GM19452 (cell line): ENCODE measurements at regions not wholly inside any gene's neighbourhood (a gene's known extent, or its start where the extent isn't known, plus 50 kb on each side); places are given as distances from the start of the nearest gene placed in this dataset.
A peak's percentile ranks its signal among the peaks of the same experiment; 100 is the strongest.
"Not testable (repeated sequence)": the region's sequence is repeated elsewhere in the genome, so short reads cannot be mapped to it uniquely, and the experiment has no call there.

Experiments
- ATAC-seq: cut with Tn5 transposase; IDR thresholded peaks from one replicate; pipeline ENCODE4 v1.9.1; 2021; ENCODE audit not compliant: unreplicated experiment

DNA sequence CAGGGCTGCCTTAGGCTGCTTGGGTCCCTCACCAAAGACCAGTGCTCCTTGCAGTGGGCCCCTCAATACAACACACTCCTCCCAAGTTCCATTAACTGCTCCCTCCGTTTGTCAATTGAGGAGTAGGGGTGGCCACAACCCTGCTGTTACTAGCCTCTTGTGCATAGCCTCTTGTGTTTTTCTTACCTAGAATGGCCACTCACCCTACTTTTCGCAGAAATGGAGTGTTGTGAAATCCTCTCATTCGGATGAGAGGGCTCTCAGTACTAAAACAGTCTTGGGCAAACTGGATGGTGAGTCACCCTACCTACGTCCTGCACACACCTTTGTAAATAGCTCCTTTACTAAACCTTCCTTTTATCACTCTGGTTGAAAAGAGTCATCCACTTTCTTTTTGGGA is 253.9 kb downstream of the OSR1 start:
- no peak for ATAC-seq

DNA sequence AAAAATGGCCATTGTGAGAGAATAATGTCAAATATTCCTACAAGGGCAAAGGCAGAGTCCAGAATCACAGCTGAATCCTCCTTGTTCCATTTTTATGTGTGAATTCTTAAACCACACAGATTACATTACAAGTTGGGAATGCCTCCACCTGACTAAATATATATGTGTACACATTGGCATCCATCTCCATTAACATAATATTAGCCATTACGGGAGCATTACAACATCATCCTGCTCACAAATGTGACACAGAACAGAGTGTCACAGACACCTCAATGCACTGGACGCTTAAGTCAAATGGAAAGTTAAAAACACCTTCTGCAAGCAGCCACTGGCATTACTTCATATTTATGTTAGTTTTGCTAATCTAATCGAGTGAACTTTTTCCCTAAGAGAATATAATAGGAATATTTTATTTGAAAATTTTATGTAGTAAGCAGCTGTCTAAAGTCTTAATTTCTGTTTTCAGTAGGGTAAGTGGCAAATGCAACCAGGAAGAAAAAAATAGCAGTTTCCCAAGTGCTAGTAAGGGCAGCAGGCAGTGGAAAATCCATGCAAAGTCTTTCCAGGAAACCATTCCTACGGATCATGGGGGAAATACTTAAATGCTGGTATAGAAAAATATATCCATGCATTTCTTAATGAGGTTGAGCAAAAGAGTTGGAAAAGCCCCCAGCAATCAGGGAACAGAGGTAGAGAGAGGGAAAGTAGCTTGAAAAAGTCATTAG is 255.6 kb downstream of the OSR1 start:
- no peak for ATAC-seq

DNA sequence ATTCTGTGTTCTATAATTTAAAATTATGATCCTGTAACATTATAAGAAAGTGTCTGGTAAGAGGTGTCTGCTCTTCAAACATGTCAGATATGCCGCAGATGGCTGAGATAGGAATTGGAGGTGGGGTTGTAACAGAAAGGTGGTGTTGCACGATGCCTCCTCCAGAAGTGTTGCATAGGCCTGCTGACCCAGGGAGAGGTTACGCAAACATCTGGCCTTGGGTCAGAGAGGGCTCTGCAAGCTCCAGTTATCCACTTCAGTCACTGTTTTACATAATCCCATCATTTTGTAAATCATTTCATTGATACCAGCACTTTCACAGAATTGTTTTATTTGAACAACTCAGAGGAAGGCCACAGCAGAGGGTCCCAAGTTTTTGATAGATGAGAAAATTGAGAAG is 256.5 kb downstream of the OSR1 start:
- ATAC-seq = no peak

DNA sequence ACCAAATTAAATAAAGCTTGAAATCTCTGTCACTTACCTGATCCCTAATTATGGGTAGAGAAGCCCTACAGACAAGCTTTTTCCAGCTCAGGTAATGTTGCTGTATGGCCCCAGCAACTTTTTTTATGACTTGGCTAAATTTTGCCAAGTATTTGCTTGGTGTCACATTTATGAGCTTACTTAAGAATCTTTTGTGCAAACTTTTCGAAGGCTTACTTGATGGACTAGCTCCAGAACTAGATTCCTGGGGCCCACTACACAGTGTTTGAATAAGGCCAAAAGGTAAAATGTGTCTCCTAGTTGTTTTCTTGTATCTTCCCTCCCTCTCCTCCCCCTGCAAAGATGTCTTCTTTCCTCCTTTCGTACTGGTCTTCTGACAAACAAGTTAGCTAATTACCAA is 257.9 kb downstream of the OSR1 start:
- ATAC-seq = no peak

DNA sequence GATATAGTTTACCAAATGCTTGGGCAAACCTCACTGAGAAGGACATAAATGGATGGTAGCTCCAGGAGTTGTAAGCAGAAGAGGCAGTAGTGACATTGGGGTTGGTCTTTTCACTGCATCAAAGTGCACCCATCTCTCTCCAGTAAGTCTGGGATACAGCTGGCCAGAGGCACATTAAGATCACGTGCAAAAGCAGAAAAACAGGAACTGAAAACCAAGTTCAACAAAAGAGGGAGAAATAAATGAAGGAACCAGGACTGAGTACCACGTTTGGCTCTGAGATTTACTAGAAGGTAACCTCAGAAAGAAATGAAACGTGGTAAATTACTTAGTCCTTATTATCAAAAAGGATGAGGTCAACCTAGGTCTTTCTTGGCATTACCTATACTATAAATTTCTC is 259.2 kb downstream of the OSR1 start:
- ATAC-seq = no peak

DNA sequence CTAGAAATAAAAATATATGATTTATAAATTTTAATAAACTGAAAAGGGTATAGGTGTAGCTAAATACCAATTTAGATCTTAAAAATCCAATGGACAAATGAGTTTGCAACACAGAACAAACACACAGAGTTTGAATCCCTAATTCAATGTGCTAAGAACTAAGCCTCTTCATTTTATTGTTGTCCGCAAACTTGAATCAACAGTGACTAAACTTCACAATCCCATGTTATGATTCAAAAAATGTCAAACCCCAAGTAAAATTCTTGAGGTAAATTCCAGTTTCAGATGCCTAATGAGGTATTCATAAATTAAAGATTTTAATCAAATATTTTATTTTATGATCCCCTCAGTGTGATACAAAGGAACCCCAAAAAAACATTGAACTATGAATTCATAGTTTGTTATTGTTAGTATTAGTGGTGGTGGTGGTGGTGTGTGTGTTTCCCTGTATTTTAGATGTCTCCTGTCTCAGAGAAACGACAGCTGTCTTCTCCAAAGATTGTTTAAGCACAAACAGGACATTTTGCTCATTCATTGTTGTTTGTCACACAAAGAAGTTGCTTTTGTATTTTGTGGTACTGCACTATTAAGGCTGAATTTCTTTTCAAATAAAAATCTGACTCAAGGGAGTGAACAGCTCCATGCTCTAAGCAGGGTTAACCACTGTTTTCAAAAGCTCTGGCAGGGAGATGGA is 259.8 kb downstream of the OSR1 start:
- ATAC-seq = no peak

DNA sequence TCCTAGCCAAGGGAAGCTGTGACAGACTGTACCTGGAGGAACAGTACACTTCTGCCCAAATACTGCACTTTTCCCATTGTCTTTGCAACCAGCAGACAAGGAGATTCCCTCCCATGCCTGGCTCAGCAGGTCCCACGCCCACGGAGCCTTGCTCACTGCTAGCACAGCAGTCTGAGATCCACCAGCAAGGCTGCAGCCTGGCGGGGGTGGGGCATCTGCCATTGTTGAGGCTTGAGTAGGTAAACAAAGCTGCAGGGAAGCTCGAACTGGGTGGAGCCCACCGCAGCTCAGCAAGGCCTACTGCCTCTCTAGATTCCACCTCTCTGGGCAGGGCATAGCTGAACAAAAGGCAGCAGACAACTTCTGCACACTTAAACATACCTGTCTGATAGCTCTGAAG is 268.9 kb downstream of the OSR1 start:
- ATAC-seq = not testable (repeated sequence)

DNA sequence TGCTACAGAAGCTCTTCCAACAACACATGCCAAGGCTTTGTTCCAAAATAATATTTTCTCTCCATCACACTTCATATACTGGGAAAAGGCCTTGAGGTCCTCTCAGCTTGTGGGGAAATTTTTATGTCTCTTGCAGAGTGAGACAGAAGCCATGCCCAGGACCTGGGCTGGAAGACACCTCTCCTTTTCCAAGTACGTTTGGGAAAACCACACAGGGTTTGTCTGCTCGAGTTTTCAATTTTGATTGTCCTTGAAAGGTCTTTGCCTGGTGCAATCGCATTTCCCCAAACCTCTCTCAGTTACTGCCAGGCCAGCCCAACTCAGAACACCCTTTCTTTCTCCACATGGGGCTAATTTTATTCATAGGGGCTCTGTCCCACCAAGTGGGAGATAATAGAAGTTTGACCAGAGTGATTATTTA is 272.2 kb downstream of the OSR1 start:
- ATAC-seq = no peak

DNA sequence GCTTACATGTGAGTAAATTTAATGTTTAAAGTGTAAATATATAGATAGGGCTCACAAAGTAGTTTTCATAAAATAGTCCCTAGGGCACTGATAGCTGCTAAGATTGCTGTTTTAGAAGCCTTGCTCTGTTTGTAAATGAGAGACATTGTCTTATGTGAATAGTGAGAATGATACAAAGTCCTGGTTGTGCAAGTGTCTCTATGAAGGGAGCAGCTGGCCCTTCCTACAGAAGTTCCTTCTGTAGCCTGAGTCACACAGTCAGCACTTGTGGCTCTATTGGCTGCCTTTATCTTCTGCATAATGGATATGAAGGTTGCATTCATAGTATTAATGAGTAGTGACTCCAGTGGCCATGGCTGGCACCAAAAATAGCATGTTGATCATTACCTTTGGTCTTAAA is 279.7 kb downstream of the OSR1 start:
- ATAC-seq = no peak

DNA sequence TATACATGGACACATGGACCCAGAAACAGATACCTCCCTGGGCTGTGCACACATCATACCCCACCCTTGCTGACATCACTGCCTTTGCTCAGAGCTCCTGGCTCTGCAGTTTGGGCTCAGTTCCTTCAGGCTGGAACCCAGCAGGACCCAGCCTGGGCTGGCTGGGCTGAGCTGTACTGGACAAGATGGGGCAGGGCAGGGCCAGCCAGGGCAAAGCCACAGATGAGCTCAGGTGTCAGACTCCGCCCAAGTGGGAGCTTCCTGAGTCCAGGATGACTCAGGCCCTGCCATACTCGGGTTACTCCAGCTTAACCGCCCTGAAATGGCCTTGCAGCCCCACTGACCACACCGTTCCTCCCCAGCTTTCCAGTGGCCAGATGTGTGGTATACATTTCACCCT is 284.9 kb downstream of the OSR1 start:
- ATAC-seq = no peak

DNA sequence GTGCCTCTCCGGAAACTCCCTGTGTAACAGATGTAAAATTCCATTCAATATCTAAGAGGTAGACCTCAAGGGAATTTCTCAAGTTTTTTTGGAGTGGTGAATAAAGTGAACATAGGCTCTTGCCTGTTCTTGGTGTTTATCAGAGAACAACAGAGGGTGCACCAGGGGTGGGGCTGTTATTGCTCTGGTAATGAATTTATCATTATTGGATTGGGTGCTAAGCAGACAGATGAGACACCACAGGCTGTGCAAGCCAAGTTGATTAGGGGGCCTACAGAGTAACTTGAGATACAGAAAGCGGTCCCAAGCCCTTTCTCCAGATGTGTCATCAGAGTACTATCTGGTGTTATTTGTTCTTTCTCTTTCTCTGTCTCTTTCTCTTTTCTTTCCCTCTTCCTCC is 286.3 kb downstream of the OSR1 start:
- ATAC-seq = no peak

DNA sequence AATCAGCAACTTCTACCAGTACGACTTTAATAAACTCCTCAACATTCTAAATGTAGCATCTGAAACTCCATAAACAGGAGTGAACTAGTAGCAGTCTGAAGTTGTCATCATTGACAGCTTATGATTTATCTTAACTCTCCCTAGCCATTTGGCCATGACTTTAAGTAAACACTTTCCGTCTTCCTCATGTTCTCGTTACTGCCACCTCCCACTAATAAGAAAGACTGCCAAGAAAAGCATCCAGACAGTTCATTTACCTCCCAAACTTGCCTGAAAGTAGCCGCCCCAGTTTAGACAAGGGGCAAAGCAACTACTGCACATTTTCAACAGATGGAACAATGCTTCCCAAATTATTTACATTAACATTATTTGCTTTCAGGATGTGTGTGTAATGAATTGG is 287.5 kb downstream of the OSR1 start:
- ATAC-seq = no peak

DNA sequence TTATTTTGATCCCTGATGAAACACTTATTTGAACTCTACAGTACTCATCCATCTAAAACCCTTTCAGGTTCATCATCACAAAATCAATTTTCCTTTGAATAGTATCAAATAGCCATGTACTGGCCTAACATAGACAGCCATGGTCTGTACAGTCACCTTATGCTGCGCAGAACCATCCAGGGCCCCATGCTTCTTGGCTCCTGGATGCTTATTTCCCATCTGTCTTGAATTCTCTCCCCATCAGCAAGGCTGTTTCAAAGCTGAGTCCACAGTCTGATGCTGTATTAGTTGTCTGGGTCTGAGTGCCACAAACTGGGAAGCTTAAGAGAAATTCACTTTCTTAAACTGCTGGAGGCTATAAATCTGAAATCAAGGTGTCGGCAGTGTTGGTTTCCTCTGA is 290.2 kb downstream of the OSR1 start:
- ATAC-seq = no peak

DNA sequence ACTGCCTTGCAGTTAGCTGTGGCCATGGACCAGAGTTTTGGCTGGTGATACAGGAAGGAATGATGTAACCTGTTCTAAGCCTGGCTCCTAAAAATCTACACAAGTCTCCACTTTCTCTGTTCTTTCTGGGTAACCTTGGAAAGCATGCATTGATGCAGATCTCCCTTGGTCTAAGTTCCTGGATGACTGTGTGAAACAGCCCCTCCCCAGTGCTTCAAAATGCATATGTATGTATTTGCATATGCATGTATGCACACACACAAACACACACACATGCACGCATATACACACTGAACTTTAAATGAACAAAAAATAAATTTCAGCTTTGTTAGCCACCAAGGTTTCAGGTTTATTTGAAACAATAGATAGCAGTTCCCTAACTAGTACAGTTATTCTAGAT is 296.1 kb downstream of the OSR1 start:
- no peak for ATAC-seq

DNA sequence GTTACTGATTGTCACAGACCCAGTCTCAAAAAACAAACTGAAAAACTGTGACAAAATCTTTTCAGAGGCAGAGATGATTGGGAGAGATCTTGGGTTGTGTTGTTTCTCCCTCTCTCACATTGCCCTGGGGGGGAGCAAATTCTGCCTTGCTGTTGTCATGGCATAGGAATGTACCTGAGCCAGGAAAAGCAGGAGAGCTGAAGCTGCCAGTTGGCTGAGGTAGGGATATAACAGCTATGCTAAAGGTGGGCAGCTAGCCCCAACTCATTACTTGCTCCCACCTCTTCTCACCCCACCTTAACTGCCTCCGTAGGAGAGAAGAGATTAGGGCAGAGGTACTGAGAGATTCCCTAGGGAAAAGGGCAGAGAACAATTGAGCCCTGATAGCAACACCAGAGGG is 299.3 kb downstream of the OSR1 start:
- no peak for ATAC-seq

DNA sequence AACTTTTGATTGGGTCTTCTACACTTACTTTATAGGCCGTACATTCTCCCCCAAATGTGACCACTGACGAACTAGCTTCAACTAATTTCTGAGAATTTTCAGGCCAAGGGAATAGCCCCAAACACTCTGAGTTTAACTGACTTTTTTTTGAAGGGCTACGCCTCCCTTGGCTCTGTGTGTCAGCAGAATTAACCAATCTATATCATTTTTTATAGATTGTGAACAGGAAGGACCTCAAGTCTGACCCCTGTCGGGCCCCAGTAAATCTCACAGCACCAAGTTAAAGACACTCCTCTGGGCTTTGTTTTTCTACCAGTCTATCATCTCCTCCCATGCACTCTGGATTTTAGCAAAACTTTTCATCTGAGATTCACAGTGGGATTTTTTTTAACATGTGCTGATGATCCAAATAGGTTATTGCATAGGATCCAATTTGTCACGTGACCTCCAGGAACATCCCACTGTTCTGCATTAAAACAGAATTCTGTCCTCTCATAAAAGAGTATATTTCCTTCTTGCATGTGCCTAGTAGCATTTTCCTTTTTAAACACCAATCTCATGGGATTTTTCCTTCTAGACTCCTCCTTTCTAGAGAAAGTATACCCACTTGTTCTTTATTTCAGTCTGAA is 307.1 kb downstream of the OSR1 start:
- no peak for ATAC-seq

DNA sequence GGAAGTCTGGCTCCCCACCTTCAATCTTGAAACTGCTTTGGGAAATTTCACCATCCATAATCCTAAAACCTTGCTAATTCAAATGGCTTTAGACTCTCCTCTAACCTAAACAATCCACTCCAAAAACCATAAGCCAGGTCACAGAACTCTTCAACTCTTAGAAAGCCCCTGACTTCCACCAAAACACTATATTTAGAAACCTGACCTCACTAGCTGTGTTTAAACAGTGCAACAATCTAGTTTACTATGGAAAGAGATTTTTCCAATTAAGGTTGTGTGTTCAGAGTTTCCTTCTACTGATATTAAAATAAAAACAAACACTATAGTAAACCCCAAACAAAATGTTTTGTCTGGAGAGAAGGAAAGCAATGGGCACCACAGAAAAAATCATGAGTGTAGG is 308.1 kb downstream of the OSR1 start:
- ATAC-seq = no peak

DNA sequence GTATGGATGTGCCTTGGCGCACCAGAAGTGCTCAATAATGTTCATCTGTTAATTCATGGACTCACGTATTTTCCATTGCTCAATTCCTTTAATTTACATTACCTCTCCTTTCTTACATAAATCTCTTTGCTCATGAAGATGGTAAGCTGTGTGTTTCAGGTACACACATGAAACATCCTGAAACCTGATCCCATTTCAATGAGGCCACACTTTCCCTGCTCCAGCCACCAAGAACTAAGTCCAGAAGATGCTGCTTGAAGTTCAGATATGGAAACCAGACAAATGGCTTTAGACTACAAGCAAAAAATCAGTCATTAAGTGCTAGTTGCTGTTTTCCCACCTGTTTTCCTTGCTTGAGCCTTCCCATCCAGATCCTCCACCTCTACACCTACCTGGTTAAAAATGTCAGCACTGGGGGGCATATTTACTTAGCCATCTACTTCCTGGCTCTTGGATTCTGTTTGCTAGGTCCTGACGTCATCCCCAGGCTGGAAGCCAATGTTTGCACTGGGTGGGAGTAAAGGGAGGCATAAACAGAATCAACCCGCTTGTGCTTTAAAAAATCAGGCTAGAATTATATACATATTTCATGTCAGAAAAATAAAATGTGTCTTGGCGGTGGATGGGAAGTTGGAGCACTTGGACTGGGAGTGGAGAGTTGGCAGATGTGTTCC is 309.7 kb downstream of the OSR1 start:
- ATAC-seq = no peak

DNA sequence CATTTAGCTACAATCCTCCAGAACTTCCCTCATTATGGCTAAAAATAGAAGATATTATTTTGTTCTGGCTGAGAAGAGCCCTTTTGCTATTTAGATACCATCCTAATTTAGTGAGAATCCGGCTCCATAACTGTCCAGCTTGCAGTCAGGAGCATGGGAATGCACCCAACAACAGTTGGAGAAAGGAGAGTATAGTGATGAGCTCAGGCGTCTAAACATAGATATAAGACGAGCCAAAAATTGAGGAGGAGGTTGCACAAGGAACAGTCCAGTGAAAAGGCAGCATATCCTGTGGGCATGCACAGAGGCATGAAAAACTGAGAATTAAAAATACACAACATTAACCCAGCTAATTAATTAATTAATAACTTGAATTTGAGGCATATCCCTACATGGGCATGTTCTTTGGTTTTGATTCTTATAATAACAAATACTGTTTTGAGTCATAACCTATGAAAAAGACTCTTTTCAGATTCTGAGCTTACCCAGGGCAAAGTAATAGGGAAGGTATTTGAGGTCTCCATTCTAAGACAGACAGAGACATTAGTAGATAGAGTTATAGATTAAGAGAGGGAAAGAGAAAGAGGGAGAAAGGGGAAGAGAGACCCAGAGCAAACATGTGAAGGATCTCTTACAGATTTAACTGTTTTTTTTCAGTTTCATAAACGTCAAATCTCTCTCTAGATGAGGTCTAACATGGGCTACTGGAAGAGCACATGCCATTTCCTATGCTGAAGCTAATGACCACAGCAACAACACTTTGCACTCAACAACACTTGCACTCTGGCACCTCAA is 311.2 kb downstream of the OSR1 start:
- ATAC-seq = peak; percentile 94

DNA sequence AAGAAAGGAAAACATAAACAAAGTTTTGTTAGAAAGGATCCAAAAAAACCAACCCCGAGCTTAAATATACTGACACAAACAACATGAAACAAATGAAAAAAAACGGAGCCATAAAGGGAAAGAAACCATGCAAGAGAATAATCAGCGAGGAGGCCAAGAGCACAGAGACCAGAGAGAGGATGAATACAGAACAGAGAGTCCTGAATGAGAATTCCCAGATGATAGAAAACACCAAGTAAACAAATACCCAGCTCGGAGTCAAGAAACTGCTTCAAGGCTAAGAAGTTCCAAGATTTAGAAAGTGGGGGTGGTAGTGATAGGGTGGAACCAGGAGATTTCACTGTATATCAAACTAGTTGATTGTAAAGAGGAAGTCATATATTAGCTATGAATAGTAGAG is 313.3 kb downstream of the OSR1 start:
- ATAC-seq = no peak

DNA sequence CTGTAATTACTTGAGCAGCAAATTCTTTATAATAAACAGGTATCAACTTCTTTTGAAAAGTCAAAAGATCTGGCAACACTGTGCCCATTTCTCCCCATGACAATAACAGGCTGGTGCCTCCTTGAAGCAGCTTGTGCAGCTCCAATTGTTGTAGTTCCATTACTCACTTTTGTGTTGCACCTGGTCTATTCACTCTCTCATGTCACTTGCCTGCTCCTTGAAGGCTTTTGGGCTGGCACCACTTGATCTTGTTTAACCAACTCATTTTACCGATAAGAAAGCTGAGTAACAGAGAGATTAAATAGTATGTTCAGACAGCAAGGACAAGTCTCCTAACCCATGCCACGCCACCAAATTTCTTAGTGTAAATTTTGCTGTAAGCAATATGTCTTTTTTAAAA is 314.5 kb downstream of the OSR1 start:
- no peak for ATAC-seq
